H1 (cell line): ENCODE measurements at regions not wholly inside any gene's neighbourhood (a gene's known extent, or its start where the extent isn't known, plus 50 kb on each side); places are given as distances from the start of the nearest gene placed in this dataset.

ENCODE experiments used
- KDM1A ChIP-seq: fragments of 200-600, 300-600 bp; sonication (generic); IDR thresholded peaks from 2 replicates; pipeline ENCODE4 v1.7.1; 2016; ENCODE audit warnings: mild to moderate bottlenecking, low read length, borderline replicate concordance

DNA sequence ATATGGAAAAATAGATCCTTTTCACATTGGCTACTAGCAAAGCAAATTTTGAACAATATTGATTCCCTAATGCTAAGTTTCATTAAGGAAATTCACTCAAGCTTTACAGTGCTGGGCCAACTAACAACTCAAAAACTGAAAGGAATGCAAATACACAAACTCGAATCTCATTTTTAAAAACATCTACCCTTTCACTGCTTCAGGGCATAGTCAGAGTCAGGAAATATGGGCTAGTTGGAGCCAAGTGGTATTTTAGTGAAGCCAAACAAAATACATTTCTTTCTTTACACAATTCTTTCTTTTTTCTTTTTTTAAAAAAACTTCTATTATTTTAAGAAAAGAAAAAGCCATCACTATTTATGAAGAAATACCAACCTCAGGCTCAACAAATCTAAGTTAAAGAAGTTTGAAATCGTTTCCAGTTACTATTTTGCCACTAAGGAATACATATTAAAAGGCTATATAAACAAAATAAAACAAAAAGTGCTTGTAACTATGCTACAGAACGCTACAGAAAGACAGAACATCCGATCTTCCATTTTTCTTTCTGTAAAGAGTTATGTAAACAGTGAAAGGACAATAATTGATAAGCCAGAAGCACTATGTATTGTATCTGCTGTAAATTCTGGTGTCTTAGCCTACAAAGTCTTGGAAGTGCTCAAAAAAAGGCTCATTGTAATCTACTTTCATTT lies 113.6 kb upstream of the STK17B start (continued):
- no peak for TF ChIP-seq KDM1A
